ELF-1 (cell line): ENCODE measurements at regions not wholly inside any gene's neighbourhood (a gene's known extent, or its start where the extent isn't known, plus 50 kb on each side); places are given as distances from the start of the nearest gene placed in this dataset.

Experiments used
- DNase-seq: peaks from one replicate; pipeline ENCODE4 v3.0.0-alpha.2; 2016; ENCODE audit warnings: low read depth, low spot score

DNA sequence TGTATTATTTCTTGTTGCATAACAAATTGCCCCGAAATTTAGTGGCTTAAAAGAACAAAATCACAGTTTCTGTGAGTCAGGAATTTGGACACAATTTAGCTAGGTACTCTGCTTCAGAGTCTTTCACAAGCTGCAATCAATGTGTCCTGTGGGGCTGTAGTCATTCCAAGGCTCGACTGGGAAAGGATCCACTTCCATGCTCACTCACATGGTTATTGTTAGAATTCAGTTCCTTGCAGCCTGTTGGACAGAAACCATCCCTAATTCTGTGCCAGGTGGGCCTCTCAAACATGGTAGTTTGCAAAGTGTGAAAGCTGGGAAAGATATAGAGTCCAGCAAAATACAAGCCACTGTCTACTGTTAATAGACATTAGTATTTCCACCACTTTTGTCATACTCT, 59.7 kb upstream of the ARID2 start:
- DNase-seq: no peak

DNA sequence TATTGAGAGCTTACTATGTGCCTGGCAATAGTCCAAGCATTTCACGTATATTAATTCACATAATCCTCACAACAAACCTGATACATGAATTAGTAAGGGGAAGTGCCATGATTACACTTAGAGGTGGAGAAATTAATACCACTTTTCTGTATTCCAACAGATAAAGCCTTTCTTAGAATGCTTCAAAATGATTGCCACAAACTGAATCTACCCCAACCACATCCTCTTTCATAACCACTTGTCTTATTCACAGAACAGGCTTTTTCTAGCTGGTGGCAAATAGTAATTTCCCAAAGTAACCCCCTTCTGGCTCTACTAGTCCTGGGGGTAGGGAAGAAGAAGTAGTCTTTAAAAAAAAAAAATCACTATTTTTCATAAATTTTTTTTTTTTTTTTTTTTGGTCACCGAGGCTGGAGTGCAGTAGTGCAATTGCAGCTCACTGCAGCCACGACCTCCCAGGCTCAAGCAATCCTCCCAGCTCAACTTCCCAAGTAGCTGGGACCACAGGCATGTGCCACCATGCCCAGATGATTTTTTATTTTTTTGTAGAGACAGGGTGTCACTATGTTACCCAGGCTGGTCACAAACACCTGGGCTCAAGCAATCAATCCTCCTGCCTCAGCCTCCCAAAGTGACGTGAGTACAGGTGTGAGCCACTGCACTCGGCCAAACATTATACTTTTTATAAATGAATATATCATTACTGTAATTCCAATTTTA, 59.0 kb upstream of the ARID2 start:
- no peak for DNase-seq

DNA sequence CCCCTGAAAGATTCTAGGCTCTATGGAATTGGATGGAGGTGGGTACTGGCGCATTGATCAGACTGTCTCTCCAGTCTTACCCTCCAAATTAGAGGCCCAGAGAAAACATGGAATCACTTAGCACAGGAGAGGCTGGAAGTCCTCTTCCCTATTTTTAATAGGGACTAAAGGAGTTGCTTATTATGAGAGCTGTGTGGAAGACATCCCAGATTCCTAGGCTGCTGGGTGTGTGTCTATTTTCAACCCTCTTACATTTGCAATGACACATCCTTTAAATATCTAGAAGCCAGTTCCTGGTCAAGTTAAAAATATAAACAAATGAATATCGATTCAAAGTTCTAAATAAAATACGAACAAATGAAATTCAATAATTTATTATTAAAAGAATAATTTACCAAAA, 58.3 kb upstream of the ARID2 start:
- DNase-seq: no peak

DNA sequence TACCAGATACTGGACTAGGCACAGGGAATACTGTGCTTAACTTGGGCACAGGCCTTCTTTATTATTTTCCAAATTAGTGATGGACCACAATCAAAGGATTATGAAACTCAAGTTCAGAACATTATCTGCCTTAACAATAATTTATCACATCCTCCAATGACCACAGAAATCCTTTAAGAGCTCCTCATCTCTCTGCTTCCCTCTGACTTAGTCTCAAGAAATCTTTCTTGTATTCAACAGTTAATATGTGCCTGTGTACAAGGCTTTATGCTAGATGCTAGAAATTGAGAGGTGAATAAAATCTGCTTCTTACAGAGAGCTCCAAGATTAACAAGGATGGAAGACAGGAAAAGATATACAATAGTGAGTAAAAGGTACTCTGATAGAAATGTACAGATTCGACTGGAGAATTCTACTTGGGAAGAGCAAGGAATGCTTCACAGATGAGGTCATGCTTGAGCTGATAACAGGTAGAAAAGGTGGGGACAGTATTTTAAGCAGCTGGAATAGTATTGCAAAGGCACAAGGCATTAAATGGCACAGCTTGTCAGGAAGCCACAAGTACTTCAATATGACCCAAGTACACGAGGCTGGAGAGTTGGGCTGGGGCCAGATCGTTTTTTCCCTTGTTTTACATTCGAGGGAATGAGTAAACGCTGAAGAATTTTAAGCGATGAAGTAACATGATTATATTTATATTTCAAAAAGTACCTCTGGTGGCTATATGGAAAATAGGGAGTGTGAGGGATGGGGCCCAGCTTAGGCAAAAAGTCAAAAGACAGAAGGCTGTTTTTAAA, 55.1 kb upstream of the ARID2 start:
- DNase-seq: no peak

DNA sequence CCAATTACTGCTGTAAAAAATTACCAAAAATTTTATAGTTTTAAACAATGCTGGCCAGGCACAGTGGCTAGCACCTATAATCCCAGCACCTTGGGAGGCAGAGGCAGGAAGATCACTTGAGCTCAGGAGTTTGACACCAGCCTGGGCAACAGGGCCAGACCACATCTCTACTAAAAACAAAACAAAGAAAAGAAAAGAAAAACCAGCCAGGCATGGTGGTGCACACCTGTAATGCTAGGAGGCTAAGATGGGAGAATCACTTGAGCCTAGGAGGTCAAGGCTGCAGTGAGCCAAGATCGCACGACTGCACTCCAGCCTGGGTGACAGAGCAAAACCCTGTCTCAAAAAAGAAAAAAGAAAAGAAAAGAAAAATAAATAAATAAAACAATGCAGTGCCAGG, 54.0 kb upstream of the ARID2 start:
- DNase-seq: no peak
